A549 (cell line): ENCODE measurements at regions not wholly inside any gene's neighbourhood (a gene's known extent, or its start where the extent isn't known, plus 50 kb on each side); places are given as distances from the start of the nearest gene placed in this dataset.

Experiments used
- EP300 ChIP-seq, 2 experiments: fragments of >200 bp; sonication (Bioruptor Twin); formaldehyde crosslinking; IDR thresholded peaks; 2 replicates in 1 of 2; 3 replicates in 1 of 2; pipeline ENCODE4 v1.6.1; 2016 to 2017
- JUNB ChIP-seq: fragments of >200 bp; sonication (Bioruptor Twin); formaldehyde crosslinking; IDR thresholded peaks from 2 replicates; pipeline ENCODE4 v1.6.1; 2016
- POLR2A ChIP-seq: IDR thresholded peaks from 2 replicates; pipeline ENCODE4 v1.6.1; 2012; ENCODE audit warnings: mild to moderate bottlenecking, low read length
- TF ChIP-seq, protein P1 (sequence below): fragments of >200 bp; sonication (Bioruptor Twin); formaldehyde crosslinking; IDR thresholded peaks from 3 replicates; pipeline ENCODE4 v1.5.1; 2016
- TF ChIP-seq, protein P2 (sequence below): fragments of 150-350 bp; IDR thresholded peaks from 2 replicates; pipeline ENCODE4 v1.6.1; 2014; ENCODE audit warnings: low read depth, mild to moderate bottlenecking, low read length

DNA sequence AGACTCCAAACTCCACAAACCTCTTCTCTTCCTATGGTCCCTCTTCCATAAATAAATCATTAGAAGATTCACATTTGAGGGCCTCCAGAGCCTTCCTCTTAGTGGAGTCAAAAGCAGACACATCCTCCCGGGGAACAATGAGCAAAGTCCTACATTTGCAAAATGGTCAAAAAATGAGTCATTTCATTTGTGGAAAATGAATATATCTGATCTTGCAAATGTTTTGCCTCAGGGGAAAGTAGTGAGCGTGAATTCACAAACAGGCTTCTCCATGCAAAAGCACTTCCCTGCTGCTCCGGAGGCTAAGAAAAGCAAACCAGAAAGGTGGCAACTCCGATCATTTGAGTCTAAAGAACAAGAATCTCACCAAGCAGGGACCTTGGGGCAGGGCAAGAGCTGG is 86.7 kb upstream of the IQSEC1 start:
- no peak for TF ChIP-seq EP300 (IDR thresholded peaks at IDR 0.05)
- TF ChIP-seq POLR2A: no peak
- TF ChIP-seq, protein P1, sequence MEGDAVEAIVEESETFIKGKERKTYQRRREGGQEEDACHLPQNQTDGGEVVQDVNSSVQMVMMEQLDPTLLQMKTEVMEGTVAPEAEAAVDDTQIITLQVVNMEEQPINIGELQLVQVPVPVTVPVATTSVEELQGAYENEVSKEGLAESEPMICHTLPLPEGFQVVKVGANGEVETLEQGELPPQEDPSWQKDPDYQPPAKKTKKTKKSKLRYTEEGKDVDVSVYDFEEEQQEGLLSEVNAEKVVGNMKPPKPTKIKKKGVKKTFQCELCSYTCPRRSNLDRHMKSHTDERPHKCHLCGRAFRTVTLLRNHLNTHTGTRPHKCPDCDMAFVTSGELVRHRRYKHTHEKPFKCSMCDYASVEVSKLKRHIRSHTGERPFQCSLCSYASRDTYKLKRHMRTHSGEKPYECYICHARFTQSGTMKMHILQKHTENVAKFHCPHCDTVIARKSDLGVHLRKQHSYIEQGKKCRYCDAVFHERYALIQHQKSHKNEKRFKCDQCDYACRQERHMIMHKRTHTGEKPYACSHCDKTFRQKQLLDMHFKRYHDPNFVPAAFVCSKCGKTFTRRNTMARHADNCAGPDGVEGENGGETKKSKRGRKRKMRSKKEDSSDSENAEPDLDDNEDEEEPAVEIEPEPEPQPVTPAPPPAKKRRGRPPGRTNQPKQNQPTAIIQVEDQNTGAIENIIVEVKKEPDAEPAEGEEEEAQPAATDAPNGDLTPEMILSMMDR: no peak
- TF ChIP-seq, protein P2, sequence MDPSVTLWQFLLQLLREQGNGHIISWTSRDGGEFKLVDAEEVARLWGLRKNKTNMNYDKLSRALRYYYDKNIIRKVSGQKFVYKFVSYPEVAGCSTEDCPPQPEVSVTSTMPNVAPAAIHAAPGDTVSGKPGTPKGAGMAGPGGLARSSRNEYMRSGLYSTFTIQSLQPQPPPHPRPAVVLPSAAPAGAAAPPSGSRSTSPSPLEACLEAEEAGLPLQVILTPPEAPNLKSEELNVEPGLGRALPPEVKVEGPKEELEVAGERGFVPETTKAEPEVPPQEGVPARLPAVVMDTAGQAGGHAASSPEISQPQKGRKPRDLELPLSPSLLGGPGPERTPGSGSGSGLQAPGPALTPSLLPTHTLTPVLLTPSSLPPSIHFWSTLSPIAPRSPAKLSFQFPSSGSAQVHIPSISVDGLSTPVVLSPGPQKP: no peak
- TF ChIP-seq JUNB: no peak
